OCI-LY3 (cell line): ENCODE measurements at regions not wholly inside any gene's neighbourhood (a gene's known extent, or its start where the extent isn't known, plus 50 kb on each side); places are given as distances from the start of the nearest gene placed in this dataset.

Experiments used
- CTCF ChIP-seq: fragments of 200-600, 300-600 bp; sonication (generic); IDR thresholded peaks from 2 replicates; pipeline ENCODE4 v1.5.1; 2014; ENCODE audit warnings: antibody characterized with exemption, low read length, low read depth
- EZH2phosphoT487 ChIP-seq: fragments of 200-600 bp; shearing (Covaris generic); IDR thresholded peaks from 2 replicates; pipeline ENCODE4 v1.6.1; 2018; ENCODE audit warnings: antibody characterized with exemption, mixed run types, low read depth

GRCh38 chr5:124059200-124059599 lies 547.2 kb downstream of the CSNK1G3 start:
- no peak for TF ChIP-seq CTCF
- TF ChIP-seq EZH2phosphoT487: no peak
